ENCODE measurements at regions not wholly inside any gene's neighbourhood (a gene's known extent, or its start where the extent isn't known, plus 50 kb on each side); places are given as distances from the start of the nearest gene placed in this dataset.

DNA sequence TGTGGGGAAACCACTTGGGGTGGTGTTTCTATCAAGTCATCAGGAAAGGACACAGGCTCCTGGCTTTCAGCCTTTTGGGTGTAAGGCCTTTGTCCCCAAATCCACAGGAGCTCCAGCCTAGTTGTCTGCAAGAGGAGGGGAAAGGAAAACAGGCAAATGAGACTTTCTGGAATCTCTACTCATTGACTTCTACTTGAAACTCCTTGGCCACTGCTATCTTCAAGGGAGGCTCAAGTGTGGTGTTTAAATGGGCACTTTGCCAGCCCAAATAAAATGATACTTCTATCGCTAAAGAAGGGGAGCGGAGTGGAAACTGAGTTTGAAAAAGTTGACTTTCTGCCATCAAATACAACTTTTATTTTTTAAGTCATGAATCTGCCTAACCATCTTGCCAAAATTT lies 445.9 kb upstream of the RGS6 start:
- TF ChIP-seq, protein P1, sequence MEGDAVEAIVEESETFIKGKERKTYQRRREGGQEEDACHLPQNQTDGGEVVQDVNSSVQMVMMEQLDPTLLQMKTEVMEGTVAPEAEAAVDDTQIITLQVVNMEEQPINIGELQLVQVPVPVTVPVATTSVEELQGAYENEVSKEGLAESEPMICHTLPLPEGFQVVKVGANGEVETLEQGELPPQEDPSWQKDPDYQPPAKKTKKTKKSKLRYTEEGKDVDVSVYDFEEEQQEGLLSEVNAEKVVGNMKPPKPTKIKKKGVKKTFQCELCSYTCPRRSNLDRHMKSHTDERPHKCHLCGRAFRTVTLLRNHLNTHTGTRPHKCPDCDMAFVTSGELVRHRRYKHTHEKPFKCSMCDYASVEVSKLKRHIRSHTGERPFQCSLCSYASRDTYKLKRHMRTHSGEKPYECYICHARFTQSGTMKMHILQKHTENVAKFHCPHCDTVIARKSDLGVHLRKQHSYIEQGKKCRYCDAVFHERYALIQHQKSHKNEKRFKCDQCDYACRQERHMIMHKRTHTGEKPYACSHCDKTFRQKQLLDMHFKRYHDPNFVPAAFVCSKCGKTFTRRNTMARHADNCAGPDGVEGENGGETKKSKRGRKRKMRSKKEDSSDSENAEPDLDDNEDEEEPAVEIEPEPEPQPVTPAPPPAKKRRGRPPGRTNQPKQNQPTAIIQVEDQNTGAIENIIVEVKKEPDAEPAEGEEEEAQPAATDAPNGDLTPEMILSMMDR (conservative IDR thresholded peaks at IDR 0.05), result no peak
- TF ChIP-seq EZH2 (IDR thresholded peaks at IDR 0.05; ENCODE audit: low read depth), result no peak

Data from PC-9 (cell line).